Smooth muscle cell (in vitro differentiated cells): ENCODE measurements at regions not wholly inside any gene's neighbourhood (a gene's known extent, or its start where the extent isn't known, plus 50 kb on each side); places are given as distances from the start of the nearest gene placed in this dataset.

Experiments
- DNase-seq: peaks from one replicate; lab custom pipeline; 2025; ENCODE audit not compliant: unreplicated experiment; lab: John Stamatoyannopoulos, UW
- H2AFZ ChIP-seq: fragments of 200-600 bp; sonication (generic); 2 replicates; pipeline ENCODE4 v1.6.0; 2016; ENCODE audit warnings: antibody characterized with exemption, low read depth, mild to moderate bottlenecking
- H3F3A ChIP-seq: fragments of 200-600 bp; sonication (generic); 2 replicates; pipeline ENCODE4 v1.6.0; 2017; ENCODE audit warnings: antibody characterized with exemption, low read depth
- H3K27ac ChIP-seq: fragments of 200-600 bp; sonication (generic); 2 replicates; pipeline ENCODE4 v1.5.1; 2016; ENCODE audit warnings: low read depth, mild to moderate bottlenecking
- H3K27me3 ChIP-seq: fragments of 200-600 bp; sonication (generic); 2 replicates; pipeline ENCODE4 v1.6.1; 2016; ENCODE audit warnings: low read depth, mild to moderate bottlenecking
- H3K36me3 ChIP-seq: fragments of 200-600 bp; sonication (generic); 2 replicates; pipeline ENCODE4 v1.5.1; 2016; ENCODE audit warnings: low read depth
- H3K4me1 ChIP-seq: fragments of 200-600 bp; sonication (generic); 2 replicates; pipeline ENCODE4 v1.5.1; 2016; ENCODE audit warnings: low read depth
- H3K4me2 ChIP-seq: fragments of 200-600 bp; sonication (generic); 2 replicates; pipeline ENCODE4 v1.6.0; 2016; ENCODE audit warnings: mild to moderate bottlenecking
- H3K4me3 ChIP-seq: fragments of 200-600 bp; sonication (generic); 2 replicates; pipeline ENCODE4 v1.5.1; 2016; ENCODE audit warnings: mild to moderate bottlenecking
- H3K79me2 ChIP-seq: fragments of 200-600 bp; sonication (generic); 2 replicates; pipeline ENCODE4 v1.6.0; 2016; ENCODE audit warnings: low read depth, mild to moderate bottlenecking
- H3K9ac ChIP-seq: fragments of 200-600 bp; sonication (generic); 2 replicates; pipeline ENCODE4 v1.6.0; 2016; ENCODE audit warnings: low read depth
- H3K9me3 ChIP-seq: fragments of 200-600 bp; sonication (generic); replicated peaks from 2 replicates; pipeline ENCODE4 v1.5.1; 2016; ENCODE audit warnings: low read depth
- H4K20me1 ChIP-seq: fragments of 200-600 bp; sonication (generic); 2 replicates; pipeline ENCODE4 v1.6.0; 2016; ENCODE audit warnings: low read depth
- WGBS: methylation state at CpG from one replicate; pipeline ENCODE4 v1.1.7; 2016; ENCODE audit warnings: low lambda C conversion rate; 5-methylcytosine and 5-hydroxymethylcytosine counted together
- TF ChIP-seq, protein P1 (sequence below): fragments of 200-600 bp; sonication (generic); IDR thresholded peaks from 2 replicates; pipeline ENCODE4 v1.5.1; 2017; ENCODE audit warnings: borderline replicate concordance, mild to moderate bottlenecking, antibody characterized with exemption; ENCODE audit not compliant: insufficient read depth, poor library complexity, severe bottlenecking

DNA sequence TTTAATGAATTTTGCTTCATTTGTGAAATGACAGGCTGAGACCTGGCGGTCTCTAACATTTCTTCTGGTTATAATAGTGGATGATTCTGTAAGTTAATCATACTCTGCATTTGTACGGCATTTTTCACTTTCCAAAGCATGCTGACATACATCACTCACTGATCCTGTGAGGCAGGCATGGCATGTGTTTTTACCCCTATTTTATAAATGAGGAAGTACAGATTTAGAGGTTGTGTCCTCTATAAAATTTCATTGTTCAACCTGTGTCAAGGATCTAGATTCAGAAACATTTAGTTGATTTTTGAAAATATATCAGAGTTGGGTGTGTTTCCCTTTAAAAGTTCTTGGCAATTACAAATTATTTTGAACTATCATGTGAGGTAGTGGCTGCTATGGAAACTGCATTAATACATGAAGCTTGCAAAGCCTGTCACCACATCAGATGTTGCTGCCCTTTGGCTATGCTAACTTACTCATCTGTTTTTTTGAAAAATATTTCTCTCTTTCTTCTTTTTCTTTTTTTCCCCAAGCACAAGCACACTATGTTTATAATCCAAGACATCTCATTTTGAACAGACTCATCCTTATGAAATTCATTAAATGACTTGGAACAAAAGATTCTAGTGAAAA lies 172.7 kb downstream of the GNAI1 start:
- Histone ChIP-seq H4K20me1 (no peaks in the 10 kb centered on the region), H3K27ac (no peak overlapping the region), H3K4me2 (no peak overlapping the region), H3K79me2 (no peaks in the 10 kb centered on the region), H3K4me3 (no peak overlapping the region), H3F3A (peaks cover 4% of the 10 kb centered on the region), H3K36me3 (no peaks in the 10 kb centered on the region), H3K27me3 (no peaks in the 10 kb centered on the region), H3K9ac (no peak overlapping the region), H3K9me3 (no peaks in the 10 kb centered on the region), H2AFZ (peak overlapping the region; percentile 26), H3K4me1 (no peaks in the 10 kb centered on the region)
- DNase-seq = no peak
- 95% methylated on average over 2 of the region's 2 CpGs for WGBS
- TF ChIP-seq, protein P1, sequence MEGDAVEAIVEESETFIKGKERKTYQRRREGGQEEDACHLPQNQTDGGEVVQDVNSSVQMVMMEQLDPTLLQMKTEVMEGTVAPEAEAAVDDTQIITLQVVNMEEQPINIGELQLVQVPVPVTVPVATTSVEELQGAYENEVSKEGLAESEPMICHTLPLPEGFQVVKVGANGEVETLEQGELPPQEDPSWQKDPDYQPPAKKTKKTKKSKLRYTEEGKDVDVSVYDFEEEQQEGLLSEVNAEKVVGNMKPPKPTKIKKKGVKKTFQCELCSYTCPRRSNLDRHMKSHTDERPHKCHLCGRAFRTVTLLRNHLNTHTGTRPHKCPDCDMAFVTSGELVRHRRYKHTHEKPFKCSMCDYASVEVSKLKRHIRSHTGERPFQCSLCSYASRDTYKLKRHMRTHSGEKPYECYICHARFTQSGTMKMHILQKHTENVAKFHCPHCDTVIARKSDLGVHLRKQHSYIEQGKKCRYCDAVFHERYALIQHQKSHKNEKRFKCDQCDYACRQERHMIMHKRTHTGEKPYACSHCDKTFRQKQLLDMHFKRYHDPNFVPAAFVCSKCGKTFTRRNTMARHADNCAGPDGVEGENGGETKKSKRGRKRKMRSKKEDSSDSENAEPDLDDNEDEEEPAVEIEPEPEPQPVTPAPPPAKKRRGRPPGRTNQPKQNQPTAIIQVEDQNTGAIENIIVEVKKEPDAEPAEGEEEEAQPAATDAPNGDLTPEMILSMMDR = no peak

DNA sequence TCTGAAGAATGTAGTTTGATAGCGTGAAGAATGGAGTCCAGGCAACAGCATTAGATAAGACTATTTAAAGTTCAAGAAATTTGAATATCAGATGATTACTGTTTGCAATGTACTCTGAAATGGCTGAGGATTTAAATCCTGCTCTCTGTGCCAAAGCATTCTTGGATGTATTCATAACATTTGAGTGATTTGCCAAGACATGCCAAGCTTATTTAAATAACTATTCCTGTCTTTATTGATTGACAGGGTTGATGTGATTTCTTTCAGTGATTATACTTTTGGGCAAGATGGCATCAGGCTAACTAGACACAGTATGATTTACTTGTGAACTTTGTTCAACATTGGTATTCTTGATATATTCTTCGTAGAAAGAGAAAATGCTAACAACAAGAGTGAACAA lies 168.7 kb downstream of the GNAI1 start:
- Histone ChIP-seq H3K4me3 (no peak overlapping the region), H3K27ac (no peak overlapping the region), H3K79me2 (no peaks in the 10 kb centered on the region), H3K9ac (no peak overlapping the region), H2AFZ (no peak overlapping the region), H3F3A (no peaks in the 10 kb centered on the region), H3K9me3 (no peaks in the 10 kb centered on the region), H3K4me2 (no peak overlapping the region), H3K27me3 (no peaks in the 10 kb centered on the region), H3K4me1 (no peaks in the 10 kb centered on the region), H4K20me1 (no peaks in the 10 kb centered on the region), H3K36me3 (no peaks in the 10 kb centered on the region)
- WGBS = 90% methylated on average over 2 of the region's 2 CpGs
- TF ChIP-seq, protein P1 = no peak
- DNase-seq = no peak

DNA sequence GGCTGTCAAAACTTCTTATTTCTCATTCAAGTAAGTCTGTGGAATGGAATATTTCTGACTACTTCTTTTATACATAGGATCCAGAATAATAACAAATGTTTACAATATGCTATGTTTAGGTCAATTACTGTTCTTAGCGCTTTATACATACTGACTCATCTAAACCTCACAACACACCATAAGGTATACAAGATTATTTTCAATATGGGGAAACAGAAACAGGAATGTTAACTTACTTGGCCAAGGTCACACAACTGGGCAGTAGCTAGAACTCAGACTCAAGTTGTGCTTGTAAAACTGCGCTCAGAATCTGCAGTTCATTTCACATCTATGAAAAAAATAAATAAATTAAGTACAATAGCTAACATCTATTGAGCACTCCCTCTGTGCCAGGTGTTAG lies 168.0 kb downstream of the GNAI1 start:
- Histone ChIP-seq H3K36me3 (no peaks in the 10 kb centered on the region), H3K27me3 (no peaks in the 10 kb centered on the region), H3K4me1 (no peaks in the 10 kb centered on the region), H3K79me2 (no peaks in the 10 kb centered on the region), H3K27ac (no peak overlapping the region), H4K20me1 (no peaks in the 10 kb centered on the region), H3F3A (no peaks in the 10 kb centered on the region), H3K4me3 (no peak overlapping the region), H3K4me2 (no peak overlapping the region), H3K9ac (no peak overlapping the region), H3K9me3 (no peaks in the 10 kb centered on the region), H2AFZ (no peak overlapping the region)
- WGBS = 96% methylated on average over 2 of the region's 2 CpGs
- DNase-seq = no peak
- TF ChIP-seq, protein P1 = no peak

DNA sequence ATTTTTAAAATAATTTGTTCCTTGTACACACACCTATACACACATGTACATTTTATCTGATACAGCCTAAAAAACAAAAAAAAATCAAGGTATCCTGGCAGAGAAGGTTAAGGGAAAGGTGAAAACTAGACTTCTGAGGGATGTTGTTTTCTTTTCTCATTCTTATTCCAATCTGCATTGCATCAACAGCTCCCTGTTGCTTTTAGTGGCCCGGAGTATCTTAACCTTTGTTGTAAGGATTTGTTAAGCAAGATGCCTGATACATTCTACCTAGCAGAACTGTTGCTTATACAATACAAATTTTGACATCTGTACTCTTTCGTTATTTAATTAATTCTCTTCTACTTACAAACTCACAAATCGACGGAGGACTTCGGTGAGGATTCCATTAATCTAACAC lies 167.4 kb downstream of the GNAI1 start:
- H3K27me3 ChIP-seq = no peaks in the 10 kb centered on the region
- no peak for DNase-seq
- H4K20me1 ChIP-seq = no peaks in the 10 kb centered on the region
- H3K4me3 ChIP-seq = no peak overlapping the region
- H3K36me3 ChIP-seq = no peaks in the 10 kb centered on the region
- WGBS = 76% methylated on average over 5 of the region's 5 CpGs
- no peak overlapping the region for H3K9ac ChIP-seq
- TF ChIP-seq, protein P1 = no peak
- H3K4me2 ChIP-seq = no peak overlapping the region
- H3K9me3 ChIP-seq = no peaks in the 10 kb centered on the region
- H3K4me1 ChIP-seq = no peaks in the 10 kb centered on the region
- no peak overlapping the region for H3K27ac ChIP-seq
- H2AFZ ChIP-seq = no peak overlapping the region
- H3F3A ChIP-seq = no peaks in the 10 kb centered on the region
- H3K79me2 ChIP-seq = no peaks in the 10 kb centered on the region
